ENCODE measurements at regions not wholly inside any gene's neighbourhood (a gene's known extent, or its start where the extent isn't known, plus 50 kb on each side); places are given as distances from the start of the nearest gene placed in this dataset.

GRCh38 chr16:82386761-82387160, 216.7 kb upstream of the MPHOSPH6 start (continued):
- TF ChIP-seq TCF7L2 (IDR thresholded peaks at IDR 0.05; ENCODE audit: low read depth, low read length) (no peak), RXRB (CRISPR knock-in tag; IDR thresholded peaks at IDR 0.05; ENCODE audit: borderline replicate concordance) (no peak), ZNF230 (CRISPR knock-in tag; IDR thresholded peaks at IDR 0.05) (no peak), GPN1 (CRISPR knock-in tag; IDR thresholded peaks at IDR 0.05; ENCODE audit: borderline replicate concordance) (no peak), GTF3A (CRISPR knock-in tag; conservative IDR thresholded peaks at IDR 0.05) (no peak), CBX5 (CRISPR knock-in tag; IDR thresholded peaks at IDR 0.05; ENCODE audit: borderline replicate concordance) (no peak), FOXK1 (CRISPR knock-in tag; IDR thresholded peaks at IDR 0.05; ENCODE audit: borderline replicate concordance, low read depth) (no peak), SCMH1 (CRISPR knock-in tag; IDR thresholded peaks at IDR 0.05; ENCODE audit: borderline replicate concordance) (no peak), ZMAT3 (CRISPR knock-in tag; conservative IDR thresholded peaks at IDR 0.05) (no peak), ZNF570 (CRISPR knock-in tag; IDR thresholded peaks at IDR 0.05; ENCODE audit: borderline replicate concordance) (no peak), SMAD1 (CRISPR knock-in tag; IDR thresholded peaks at IDR 0.05; ENCODE audit: borderline replicate concordance, low read depth) (no peak)

DNA sequence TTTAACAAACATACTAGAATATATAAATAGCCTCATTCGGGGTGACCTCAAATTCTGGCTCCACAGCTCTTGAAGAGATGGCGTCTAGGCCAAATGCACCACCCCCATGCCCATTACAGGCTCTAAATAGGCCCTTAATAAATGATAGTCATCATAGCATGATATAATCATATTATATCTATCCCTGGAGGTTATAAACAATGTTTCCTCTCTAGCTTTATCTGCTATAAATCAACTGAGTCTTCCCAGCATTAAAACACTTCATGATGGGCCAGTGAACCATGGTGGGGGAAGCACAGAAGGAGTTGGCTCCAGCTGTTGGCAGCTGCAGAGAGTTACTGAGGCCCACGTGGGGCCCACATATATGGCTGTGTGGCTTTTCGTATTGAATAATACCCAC, 214.9 kb upstream of the MPHOSPH6 start:
- Histone ChIP-seq H3K79me2 (ENCODE audit: insufficient read depth, low read length) (no peaks in the 10 kb centered on the region), H3K36me3 (replicated peaks in 1 of 2; ENCODE audit: control insufficient read depth in 1 of 2, insufficient read depth in 2 of 2, low read length in 2 of 2) (no peaks in the 10 kb centered on the region), H3K27me3 (ENCODE audit: control insufficient read depth in 1 of 2, insufficient read depth in 2 of 2, low read length in 2 of 2) (peaks cover 0 to 13% of the 10 kb centered on the region in 2 experiments; a peak in 3 of 5 replicates), H2AFZ (ENCODE audit: low read length) (no peak overlapping the region), H4K20me1 (ENCODE audit: insufficient read depth, low read length) (no peaks in the 10 kb centered on the region), H3K27ac (ENCODE audit: extremely low read length, insufficient read depth, low read length) (no peak overlapping the region), H3K9me3 (ENCODE audit: low read length) (no peaks in the 10 kb centered on the region), H3K4me3 (replicated peaks in 1 of 3; ENCODE audit: insufficient read depth in 1 of 3, low read depth in 2 of 3, low read length in 3 of 3) (no peak overlapping the region), H3K9ac (ENCODE audit: insufficient read depth, low read depth, low read length) (no peak overlapping the region), H3K4me2 (ENCODE audit: low read depth, low read length) (no peak overlapping the region), H3K4me1 (ENCODE audit: insufficient read depth, low read length) (no peaks in the 10 kb centered on the region)
- intact Hi-C loops (cut with micrococcal nuclease; ENCODE audit: unreplicated experiment) (no loop called here), in situ Hi-C loops (cut with HindIII; ENCODE audit: extremely low pct_ligation_motif_present, low pct_unique_long_range_greater_than_20kb) (no loop called here)
- 6% methylated on average over 4 of the region's 4 CpGs for WGBS (ENCODE audit: low lambda C conversion rate)
- no TSS peak for BruUV-seq (replicated peaks)
- ChIA-PET POLR2A (no interaction called here), CTCF (ENCODE audit: low intra/inter-chr PET ratio, low total read pairs) (no interaction called here)
- ATAC-seq (no peak), FAIRE-seq (no peak), DNase-seq (ENCODE audit: low spot score) (no peak)
- TF ChIP-seq ZNF562 (CRISPR knock-in tag; IDR thresholded peaks at IDR 0.05; ENCODE audit: borderline replicate concordance) (no peak), MTA1 (CRISPR knock-in tag; IDR thresholded peaks at IDR 0.05; ENCODE audit: borderline replicate concordance) (no peak), ZNF891 (CRISPR knock-in tag; IDR thresholded peaks at IDR 0.05) (no peak), DDIT3 (CRISPR knock-in tag; IDR thresholded peaks at IDR 0.05) (no peak), ZNF781 (CRISPR knock-in tag; IDR thresholded peaks at IDR 0.05; ENCODE audit: borderline replicate concordance, not compliant biosample characterization) (no peak), SOX5 (CRISPR knock-in tag; IDR thresholded peaks at IDR 0.05; ENCODE audit: borderline replicate concordance) (no peak), FOXK2 (IDR thresholded peaks at IDR 0.05) (no peak), ZNF737 (CRISPR knock-in tag; IDR thresholded peaks at IDR 0.05; ENCODE audit: borderline replicate concordance) (no peak), ZNF431 (CRISPR knock-in tag; IDR thresholded peaks at IDR 0.05; ENCODE audit: borderline replicate concordance, low read depth) (no peak), MTF1 (CRISPR knock-in tag; IDR thresholded peaks at IDR 0.05) (no peak), MEIS1 (CRISPR knock-in tag; IDR thresholded peaks at IDR 0.05; ENCODE audit: borderline replicate concordance) (no peak), SNAPC5 (CRISPR knock-in tag; IDR thresholded peaks at IDR 0.05; ENCODE audit: borderline replicate concordance) (no peak), SMAD9 (CRISPR knock-in tag; IDR thresholded peaks at IDR 0.05) (no peak)
- TF ChIP-seq, protein P1, sequence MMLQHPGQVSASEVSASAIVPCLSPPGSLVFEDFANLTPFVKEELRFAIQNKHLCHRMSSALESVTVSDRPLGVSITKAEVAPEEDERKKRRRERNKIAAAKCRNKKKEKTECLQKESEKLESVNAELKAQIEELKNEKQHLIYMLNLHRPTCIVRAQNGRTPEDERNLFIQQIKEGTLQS (CRISPR knock-in tag; IDR thresholded peaks at IDR 0.05): no peak
